Colonic mucosa (tissue), 4 donors: ENCODE measurements at regions not wholly inside any gene's neighbourhood (a gene's known extent, or its start where the extent isn't known, plus 50 kb on each side); places are given as distances from the start of the nearest gene placed in this dataset.

ENCODE experiments used
- DNase-seq: peaks from one replicate; pipeline ENCODE4 v3.0.0-alpha.2; 2020
- H3K27ac ChIP-seq: fragments of 200-600 bp; one replicate; pipeline ENCODE4 v1.8.0; 2021
- H3K27me3 ChIP-seq: fragments of 200-600 bp; one replicate; pipeline ENCODE4 v1.8.0; 2021
- H3K36me3 ChIP-seq: fragments of 200-600 bp; one replicate; pipeline ENCODE4 v1.8.0; 2021
- H3K4me1 ChIP-seq: fragments of 200-600 bp; one replicate; pipeline ENCODE4 v1.8.0; 2021; ENCODE audit warnings: mild to moderate bottlenecking
- H3K4me3 ChIP-seq: fragments of 200-600 bp; one replicate; pipeline ENCODE4 v1.8.0; 2021
- H3K9ac ChIP-seq, 2 donors: one replicate each; pipeline ENCODE4 v1.7.0; 2013; ENCODE audit warnings: control low read depth in 2 of 2, low read depth in 2 of 2, low read length in 2 of 2
- H3K9me3 ChIP-seq: fragments of 200-600 bp; one replicate; pipeline ENCODE4 v1.8.0; 2021
- CTCF ChIP-seq: fragments of 200-600 bp; IDR thresholded peaks from one replicate; pipeline ENCODE4 v1.8.0; 2022; ENCODE audit warnings: antibody characterized with exemption, mild to moderate bottlenecking
- intact Hi-C: fragments of 100-400 bp; cut with DNase I; formaldehyde crosslinking; loops from one replicate; pipeline ENCODE4 v1.14.1; 2022
- donor health status: healthy.
- donor health status: DM: no; HTN: no; CAD: no.
- donor health status: DM: no; HTN: no; CAD: no.

GRCh38 chr5:71972777-71973473 lies 134.3 kb upstream of the MAP1B start:
- no peak overlapping the region for H3K27ac ChIP-seq

DNA sequence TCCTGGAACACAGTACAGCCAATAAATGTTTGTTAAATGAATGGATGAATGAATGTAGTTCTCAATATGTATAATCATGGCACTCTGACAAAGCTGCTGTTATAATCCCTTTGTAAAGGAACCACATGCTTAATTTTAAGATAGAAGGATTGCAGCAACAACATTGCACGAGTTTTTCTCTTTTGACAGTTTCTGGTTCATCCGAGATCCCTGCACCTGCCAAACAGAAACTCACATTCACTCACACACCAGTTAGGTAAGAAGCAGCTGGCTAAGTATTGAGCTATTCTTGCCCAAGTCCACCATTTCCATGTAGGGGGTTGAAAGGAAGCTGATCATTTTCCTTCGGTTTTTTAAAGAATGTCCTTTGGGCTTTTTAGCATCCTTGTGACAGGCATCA lies 133.7 kb upstream of the MAP1B start:
- Histone ChIP-seq H3K27me3 (no peaks in the 10 kb centered on the region), H3K4me3 (no peak overlapping the region), H3K27ac (no peak overlapping the region), H3K4me1 (no peaks in the 10 kb centered on the region), H3K9me3 (no peaks in the 10 kb centered on the region), H3K9ac (no peak overlapping the region), H3K36me3 (no peaks in the 10 kb centered on the region)
- TF ChIP-seq CTCF = no peak
- no peak for DNase-seq
- intact Hi-C loops = no loop called here

More at GRCh38 chr5:71972777-71973473, 134.3 kb upstream of the MAP1B start:
- Histone ChIP-seq H3K36me3 (no peaks in the 10 kb centered on the region), H3K27me3 (no peaks in the 10 kb centered on the region), H3K9ac (no peak overlapping the region), H3K4me3 (no peak overlapping the region), H3K4me1 (no peaks in the 10 kb centered on the region), H3K9me3 (no peaks in the 10 kb centered on the region)
- intact Hi-C loops = no loop called here
- no peak for TF ChIP-seq CTCF
- no peak for DNase-seq

GRCh38 chr5:71974165-71974564 lies 133.1 kb upstream of the MAP1B start:
- Histone ChIP-seq H3K9me3 (no peaks in the 10 kb centered on the region), H3K4me1 (no peaks in the 10 kb centered on the region), H3K36me3 (no peaks in the 10 kb centered on the region), H3K27ac (no peak overlapping the region), H3K27me3 (no peaks in the 10 kb centered on the region), H3K4me3 (no peak overlapping the region), H3K9ac (no peak overlapping the region)
- no peak for TF ChIP-seq CTCF
- DNase-seq = no peak
- intact Hi-C loops = no loop called here

DNA sequence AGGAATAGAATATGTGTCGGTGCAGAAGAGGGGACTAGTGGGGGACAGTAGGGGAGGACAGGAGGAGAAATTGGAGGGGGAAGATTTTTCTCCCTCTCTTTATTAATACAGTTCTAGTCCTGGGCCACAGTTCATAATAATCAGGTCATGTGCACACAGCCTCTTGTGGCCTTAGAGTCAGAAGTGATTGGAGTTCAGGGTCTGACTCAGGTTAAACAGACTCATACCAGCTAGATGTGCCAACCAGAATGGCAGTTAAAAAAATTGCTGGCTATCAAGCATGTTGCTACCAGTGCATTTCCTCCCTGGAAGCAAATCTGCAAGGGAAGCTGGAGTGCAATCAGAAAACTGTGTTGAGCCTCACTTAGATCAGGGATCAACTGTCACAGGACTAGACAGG lies 132.7 kb upstream of the MAP1B start:
- Histone ChIP-seq H3K4me1 (no peaks in the 10 kb centered on the region), H3K27me3 (no peaks in the 10 kb centered on the region), H3K9ac (no peak overlapping the region), H3K4me3 (no peak overlapping the region), H3K36me3 (no peaks in the 10 kb centered on the region), H3K27ac (no peak overlapping the region), H3K9me3 (no peaks in the 10 kb centered on the region)
- TF ChIP-seq CTCF = no peak
- DNase-seq = no peak
- intact Hi-C loops = no loop called here

DNA sequence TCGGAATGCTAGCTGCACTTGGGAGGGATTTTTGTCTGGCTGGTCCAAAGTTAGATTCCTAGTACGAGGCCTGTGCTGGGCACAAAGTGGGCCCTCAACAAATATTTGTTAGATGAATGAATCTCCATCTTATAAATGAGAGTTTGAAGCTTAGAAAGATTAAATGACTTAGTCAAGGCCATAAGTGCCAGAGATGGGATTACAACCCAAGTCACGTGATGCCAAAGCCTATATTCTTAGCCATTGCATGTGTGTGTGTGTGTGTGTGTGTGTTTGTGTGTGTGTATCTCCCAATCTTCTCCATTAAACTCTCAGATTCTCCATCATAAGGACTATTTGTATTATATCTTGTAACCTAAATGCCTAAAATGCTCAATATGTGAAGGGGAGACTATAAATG lies 130.8 kb upstream of the MAP1B start:
- Histone ChIP-seq H3K9ac (no peak overlapping the region), H3K4me3 (no peak overlapping the region), H3K4me1 (no peaks in the 10 kb centered on the region), H3K36me3 (no peaks in the 10 kb centered on the region), H3K27ac (no peak overlapping the region), H3K9me3 (no peaks in the 10 kb centered on the region), H3K27me3 (no peaks in the 10 kb centered on the region)
- DNase-seq = no peak
- intact Hi-C loops = no loop called here
- TF ChIP-seq CTCF = no peak
